WERI-Rb-1 (cell line): ENCODE measurements at regions not wholly inside any gene's neighbourhood (a gene's known extent, or its start where the extent isn't known, plus 50 kb on each side); places are given as distances from the start of the nearest gene placed in this dataset.

Source experiments
- DNase-seq: peaks from one replicate; pipeline ENCODE4 v3.0.0-alpha.2; 2020
- H3K27ac ChIP-seq: fragments of 250-450 bp; sonication (Bioruptor Pico); 2 replicates; pipeline ENCODE4 v1.5.1; 2020; ENCODE audit warnings: mild to moderate bottlenecking, moderate library complexity
- H3K27me3 ChIP-seq: fragments of 250-450 bp; sonication (Bioruptor Pico); 2 replicates; pipeline ENCODE4 v1.5.1; 2021; ENCODE audit warnings: mild to moderate bottlenecking, low read depth, moderate library complexity; ENCODE audit not compliant: insufficient read depth, severe bottlenecking
- H3K36me3 ChIP-seq: fragments of 250-450 bp; sonication (Bioruptor Pico); 2 replicates; pipeline ENCODE4 v1.5.1; 2020; ENCODE audit warnings: mild to moderate bottlenecking, moderate library complexity
- H3K4me3 ChIP-seq: 2 replicates; pipeline ENCODE4 v1.5.1; 2011; ENCODE audit warnings: low read depth, mild to moderate bottlenecking, control low read depth, low read length
- H3K9me3 ChIP-seq: fragments of 250-450 bp; sonication (Bioruptor Pico); 2 replicates; pipeline ENCODE4 v1.5.1; 2021; ENCODE audit warnings: mild to moderate bottlenecking, moderate library complexity; ENCODE audit not compliant: severe bottlenecking
- TF ChIP-seq, protein P1 (sequence below): IDR thresholded peaks from 2 replicates; pipeline ENCODE4 v1.5.1; 2011; ENCODE audit warnings: low read depth, mild to moderate bottlenecking, control low read depth, inconsistent platforms, low read length

DNA sequence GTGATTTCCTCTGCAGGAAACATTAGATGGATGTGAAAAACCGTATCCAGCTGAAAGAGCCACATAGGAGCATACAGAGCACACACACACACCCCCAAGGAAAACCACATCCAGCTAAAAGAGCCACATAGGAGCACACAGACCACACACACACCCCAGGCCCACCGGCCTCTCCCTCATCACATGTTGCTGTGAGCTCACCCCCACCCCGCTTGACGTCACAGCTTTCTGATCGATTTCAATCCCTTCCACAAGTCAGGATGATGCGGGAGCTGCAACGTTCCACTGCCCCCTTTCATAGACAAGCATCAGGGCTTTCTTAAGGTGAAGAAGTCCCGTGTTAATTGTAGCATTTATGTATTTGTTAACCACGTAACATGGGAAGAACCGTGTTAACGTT lies 72.4 kb upstream of the SOX1 start:
- peaks cover 16% of the 10 kb centered on the region for H3K9me3 ChIP-seq
- no peak for DNase-seq
- TF ChIP-seq, protein P1, sequence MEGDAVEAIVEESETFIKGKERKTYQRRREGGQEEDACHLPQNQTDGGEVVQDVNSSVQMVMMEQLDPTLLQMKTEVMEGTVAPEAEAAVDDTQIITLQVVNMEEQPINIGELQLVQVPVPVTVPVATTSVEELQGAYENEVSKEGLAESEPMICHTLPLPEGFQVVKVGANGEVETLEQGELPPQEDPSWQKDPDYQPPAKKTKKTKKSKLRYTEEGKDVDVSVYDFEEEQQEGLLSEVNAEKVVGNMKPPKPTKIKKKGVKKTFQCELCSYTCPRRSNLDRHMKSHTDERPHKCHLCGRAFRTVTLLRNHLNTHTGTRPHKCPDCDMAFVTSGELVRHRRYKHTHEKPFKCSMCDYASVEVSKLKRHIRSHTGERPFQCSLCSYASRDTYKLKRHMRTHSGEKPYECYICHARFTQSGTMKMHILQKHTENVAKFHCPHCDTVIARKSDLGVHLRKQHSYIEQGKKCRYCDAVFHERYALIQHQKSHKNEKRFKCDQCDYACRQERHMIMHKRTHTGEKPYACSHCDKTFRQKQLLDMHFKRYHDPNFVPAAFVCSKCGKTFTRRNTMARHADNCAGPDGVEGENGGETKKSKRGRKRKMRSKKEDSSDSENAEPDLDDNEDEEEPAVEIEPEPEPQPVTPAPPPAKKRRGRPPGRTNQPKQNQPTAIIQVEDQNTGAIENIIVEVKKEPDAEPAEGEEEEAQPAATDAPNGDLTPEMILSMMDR: no peak
- H3K36me3 ChIP-seq: no peaks in the 10 kb centered on the region
- H3K27ac ChIP-seq: no peak overlapping the region
- no peak overlapping the region for H3K4me3 ChIP-seq
- peaks cover 87% of the 10 kb centered on the region for H3K27me3 ChIP-seq

DNA sequence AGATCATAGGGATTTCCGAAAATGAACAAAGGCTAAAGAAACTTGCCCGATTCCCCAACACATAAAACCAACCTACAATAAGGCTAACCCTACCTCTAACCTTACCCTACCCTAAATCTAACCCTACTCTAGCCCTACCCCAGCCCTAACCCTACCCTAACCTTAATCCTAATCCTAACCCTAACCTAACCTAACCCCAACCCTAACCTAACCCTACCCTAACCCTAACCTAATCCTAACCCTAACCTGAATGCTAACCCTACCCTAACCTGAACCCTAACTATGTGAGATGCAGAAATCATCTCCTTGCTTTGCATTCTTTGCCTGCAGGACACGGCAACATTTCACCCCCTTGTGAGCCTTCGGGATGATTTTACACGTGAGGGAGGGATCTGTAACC lies 67.6 kb upstream of the SOX1 start:
- H3K9me3 ChIP-seq: peaks cover 5% of the 10 kb centered on the region
- peaks cover 95% of the 10 kb centered on the region for H3K27me3 ChIP-seq
- H3K36me3 ChIP-seq: no peaks in the 10 kb centered on the region
- no peak for DNase-seq
- H3K4me3 ChIP-seq: no peak overlapping the region
- TF ChIP-seq, protein P1: no peak
- H3K27ac ChIP-seq: no peak overlapping the region

DNA sequence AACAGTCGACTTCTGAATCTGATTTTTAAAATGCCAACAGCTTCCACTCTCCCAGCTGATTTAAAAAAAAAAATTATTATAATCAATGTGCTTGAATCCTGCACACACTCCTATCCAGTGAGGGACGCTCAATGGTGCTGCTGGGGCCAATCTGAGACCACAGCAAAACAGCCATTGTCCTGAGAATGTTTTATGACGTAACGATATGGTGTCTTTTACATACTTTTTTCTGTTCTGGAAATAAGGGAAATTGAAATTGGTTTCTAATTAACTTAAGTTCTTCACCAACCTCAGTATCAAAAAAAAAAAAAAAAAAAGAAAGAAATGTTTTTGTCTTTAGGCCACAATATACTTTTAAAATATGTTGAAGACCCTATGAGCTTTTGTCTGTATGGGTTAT lies 66.1 kb upstream of the SOX1 start:
- Histone ChIP-seq H3K27ac (no peak overlapping the region), H3K9me3 (peaks cover 5% of the 10 kb centered on the region), H3K36me3 (no peaks in the 10 kb centered on the region), H3K27me3 (peaks cover 95% of the 10 kb centered on the region), H3K4me3 (no peak overlapping the region)
- no peak for DNase-seq
- TF ChIP-seq, protein P1: no peak

DNA sequence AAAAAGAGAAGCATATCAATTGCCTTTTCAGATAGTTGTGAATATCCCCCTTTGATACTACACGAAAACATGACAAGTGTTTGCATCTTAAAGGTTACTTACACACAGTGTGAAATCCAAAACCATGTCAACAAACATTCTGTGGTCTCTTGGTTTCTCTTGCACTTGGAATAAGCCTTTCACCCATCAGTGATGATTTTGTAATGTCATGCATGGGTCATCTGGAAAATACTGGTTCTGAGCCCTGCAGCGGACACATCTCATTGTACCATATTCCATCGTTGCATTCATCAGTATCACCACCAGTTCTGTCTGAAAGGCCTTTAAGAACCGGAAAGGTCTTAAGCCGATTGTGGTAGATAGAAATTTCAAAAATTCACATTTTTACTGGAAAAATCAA lies 65.4 kb upstream of the SOX1 start:
- peaks cover 5% of the 10 kb centered on the region for H3K9me3 ChIP-seq
- TF ChIP-seq, protein P1: no peak
- H3K36me3 ChIP-seq: no peaks in the 10 kb centered on the region
- DNase-seq: no peak
- H3K27me3 ChIP-seq: peaks cover 97% of the 10 kb centered on the region
- H3K4me3 ChIP-seq: no peak overlapping the region
- H3K27ac ChIP-seq: no peak overlapping the region

GRCh38 chr13:112003396-112003795 lies 63.6 kb upstream of the SOX1 start:
- H3K4me3 ChIP-seq: no peak overlapping the region
- no peak for DNase-seq
- no peaks in the 10 kb centered on the region for H3K36me3 ChIP-seq
- TF ChIP-seq, protein P1: no peak
- peaks cover 97% of the 10 kb centered on the region for H3K27me3 ChIP-seq
- H3K9me3 ChIP-seq: peaks cover 5% of the 10 kb centered on the region
- H3K27ac ChIP-seq: no peak overlapping the region

DNA sequence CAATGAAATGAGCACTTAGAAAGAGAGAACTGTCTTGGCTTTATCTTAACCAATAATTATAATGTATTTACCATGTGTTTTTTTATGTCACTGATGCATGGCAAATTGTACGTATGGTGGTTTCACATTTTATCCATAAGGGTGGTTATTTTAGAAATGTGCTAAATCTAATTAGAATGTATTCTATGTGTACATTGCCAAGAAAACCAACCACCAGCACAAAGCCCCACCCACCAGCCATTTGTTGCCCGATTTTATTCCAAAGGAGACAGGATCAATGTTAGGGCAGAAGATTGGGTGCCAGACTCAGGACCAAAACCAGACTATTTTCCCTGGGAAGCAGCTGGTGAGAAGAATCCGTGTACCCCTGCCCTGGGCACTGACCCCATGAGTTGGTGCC lies 63.0 kb upstream of the SOX1 start:
- no peak for DNase-seq
- H3K4me3 ChIP-seq: no peak overlapping the region
- H3K27ac ChIP-seq: no peak overlapping the region
- H3K9me3 ChIP-seq: peaks cover 5% of the 10 kb centered on the region
- TF ChIP-seq, protein P1: no peak
- no peaks in the 10 kb centered on the region for H3K36me3 ChIP-seq
- H3K27me3 ChIP-seq: peaks cover 97% of the 10 kb centered on the region
